DMS114 treated with DMSO at 0.1 percent for 48 hours (cell line): ENCODE measurements at regions not wholly inside any gene's neighbourhood (a gene's known extent, or its start where the extent isn't known, plus 50 kb on each side); places are given as distances from the start of the nearest gene placed in this dataset.
"Not testable (repeated sequence)": the region's sequence is repeated elsewhere in the genome, so short reads cannot be mapped to it uniquely, and the experiment has no call there.

ENCODE experiments used
- DNase-seq: peaks from one replicate; lab custom pipeline; 2025; ENCODE audit not compliant: unreplicated experiment; lab: John Stamatoyannopoulos, UW

- no peak for DNase-seq
These were observed 350.2 kb upstream of the CELF2 start for GRCh38 chr10:10667466-10667865.

- no peak for DNase-seq
These were observed 340.7 kb upstream of the CELF2 start for GRCh38 chr10:10676972-10677371.

GRCh38 chr10:10677479-10677878, 340.2 kb upstream of the CELF2 start:
- no peak for DNase-seq

- DNase-seq, result no peak
These were observed 337.2 kb upstream of the CELF2 start for GRCh38 chr10:10680496-10680895.

- DNase-seq, result no peak
These were observed 332.7 kb upstream of the CELF2 start for GRCh38 chr10:10684972-10685371.

- no peak for DNase-seq
These were observed 332.1 kb upstream of the CELF2 start for GRCh38 chr10:10685566-10685965.

- DNase-seq, result no peak
These were observed 329.9 kb upstream of the CELF2 start for GRCh38 chr10:10687751-10688150.

- no peak for DNase-seq
These were observed 318.2 kb upstream of the CELF2 start for GRCh38 chr10:10699427-10699826.

GRCh38 chr10:10701084-10701611, 316.5 kb upstream of the CELF2 start:
- DNase-seq, result no peak

GRCh38 chr10:10702211-10702610, 315.5 kb upstream of the CELF2 start:
- DNase-seq, result no peak

GRCh38 chr10:10703382-10703781, 314.3 kb upstream of the CELF2 start:
- DNase-seq, result no peak

GRCh38 chr10:10712155-10712704, 305.4 kb upstream of the CELF2 start:
- DNase-seq, result no peak

- DNase-seq, result no peak
These were observed 303.3 kb upstream of the CELF2 start for GRCh38 chr10:10714327-10714726.

GRCh38 chr10:10716972-10717371, 300.7 kb upstream of the CELF2 start:
- no peak for DNase-seq

GRCh38 chr10:10722422-10722821, 295.2 kb upstream of the CELF2 start:
- DNase-seq, result no peak

- DNase-seq, result no peak
These were observed 292.5 kb upstream of the CELF2 start for GRCh38 chr10:10725196-10725595.

- no peak for DNase-seq
These were observed 291.6 kb upstream of the CELF2 start for GRCh38 chr10:10726101-10726500.

- not testable (repeated sequence) for DNase-seq
These were observed 290.3 kb upstream of the CELF2 start for GRCh38 chr10:10727411-10727810.

GRCh38 chr10:10727812-10728211, 289.9 kb upstream of the CELF2 start:
- DNase-seq, result no peak

GRCh38 chr10:10730471-10731043, 287.1 kb upstream of the CELF2 start:
- DNase-seq, result no peak

- no peak for DNase-seq
These were observed 286.3 kb upstream of the CELF2 start for GRCh38 chr10:10731366-10731765.

GRCh38 chr10:10734356-10735064, 283.2 kb upstream of the CELF2 start:
- DNase-seq, result no peak
